Keratinocyte (primary cell): ENCODE measurements at regions not wholly inside any gene's neighbourhood (a gene's known extent, or its start where the extent isn't known, plus 50 kb on each side); places are given as distances from the start of the nearest gene placed in this dataset.

Experiments used
- DNase-seq: peaks from one replicate; pipeline ENCODE4 v3.0.0-alpha.2; 2011; ENCODE audit warnings: low read depth, missing footprints, low spot score
- FAIRE-seq: peaks from 2 replicates; lab custom pipeline; 2011; peaks lifted over from hg19 to GRCh38; lab: Jason Lieb, UNC
- H2AFZ ChIP-seq: 2 replicates; pipeline ENCODE4 v1.6.0; 2012; ENCODE audit warnings: low read length, control low read depth, inconsistent platforms; ENCODE audit not compliant: control insufficient read depth
- H3K27ac ChIP-seq: 2 replicates; pipeline ENCODE4 v1.5.1; 2011; ENCODE audit warnings: low read length; ENCODE audit not compliant: control insufficient read depth, insufficient read depth
- H3K27me3 ChIP-seq: 3 replicates; pipeline ENCODE4 v1.6.0; 2011; ENCODE audit warnings: low read length; ENCODE audit not compliant: control insufficient read depth, insufficient read depth; ENCODE audit errors: extremely low read depth
- H3K36me3 ChIP-seq, 2 experiments: 2 replicates in 1 of 2; 3 replicates in 1 of 2; pipeline ENCODE4 v1.5.1; 2011; ENCODE audit warnings: low read length in 2 of 2, mild to moderate bottlenecking in 1 of 2; ENCODE audit not compliant: control insufficient read depth in 2 of 2, insufficient read depth in 2 of 2; ENCODE audit errors: extremely low read depth in 1 of 2
- H3K4me1 ChIP-seq: 3 replicates; pipeline ENCODE4 v1.5.1; 2011; ENCODE audit warnings: low read length; ENCODE audit not compliant: control insufficient read depth, insufficient read depth; ENCODE audit errors: extremely low read depth
- H3K4me2 ChIP-seq: 3 replicates; pipeline ENCODE4 v1.6.0; 2011; ENCODE audit warnings: low read depth, low read length; ENCODE audit not compliant: control insufficient read depth, insufficient read depth; ENCODE audit errors: extremely low read depth
- H3K4me3 ChIP-seq, 3 experiments: fragments of 200-600 bp in 1 of 3; sonication (generic) in 1 of 3; 2 replicates in 2 of 3; 3 replicates in 1 of 3; pipeline ENCODE4 v1.5.1; 2011 to 2016; ENCODE audit warnings: low read length in 3 of 3, mild to moderate bottlenecking in 3 of 3, control low read depth in 2 of 3, inconsistent platforms in 1 of 3, low read depth in 1 of 3, mixed read lengths in 1 of 3, mixed run types in 1 of 3, moderate library complexity in 1 of 3; ENCODE audit not compliant: control insufficient read depth in 2 of 3, insufficient read depth in 2 of 3; ENCODE audit errors: extremely low read depth in 1 of 3
- H3K79me2 ChIP-seq: 2 replicates; pipeline ENCODE4 v1.6.0; 2012; ENCODE audit warnings: low read length; ENCODE audit not compliant: control insufficient read depth, insufficient read depth
- H3K9ac ChIP-seq: 3 replicates; pipeline ENCODE4 v1.6.0; 2011; ENCODE audit warnings: low read length; ENCODE audit not compliant: control insufficient read depth, insufficient read depth; ENCODE audit errors: extremely low read depth
- H3K9me1 ChIP-seq: 3 replicates; pipeline ENCODE4 v1.6.0; 2011; ENCODE audit warnings: low read length; ENCODE audit not compliant: control insufficient read depth, insufficient read depth; ENCODE audit errors: extremely low read depth
- H3K9me3 ChIP-seq: 2 replicates; pipeline ENCODE4 v1.5.1; 2012; ENCODE audit warnings: low read depth, low read length; ENCODE audit not compliant: control insufficient read depth
- H4K20me1 ChIP-seq: 3 replicates; pipeline ENCODE4 v1.6.0; 2011; ENCODE audit warnings: low read length; ENCODE audit not compliant: control insufficient read depth, insufficient read depth; ENCODE audit errors: extremely low read depth
- CTCF ChIP-seq, 3 experiments: IDR thresholded peaks in 1 of 3; conservative IDR thresholded peaks in 1 of 3; optimal IDR thresholded peaks in 1 of 3; 2 replicates in 2 of 3; 3 replicates in 1 of 3; pipeline versions ENCODE3 to v1.5.1; 2011; ENCODE audit warnings: low read length in 3 of 3, mild to moderate bottlenecking in 3 of 3, moderate library complexity in 2 of 3, control low read depth in 1 of 3, inconsistent platforms in 1 of 3; ENCODE audit not compliant: insufficient read depth in 2 of 3; ENCODE audit errors: extremely low read depth in 1 of 3
- EZH2 ChIP-seq: IDR thresholded peaks from one replicate; pipeline ENCODE4 v1.6.1; 2012; ENCODE audit warnings: inconsistent platforms, mild to moderate bottlenecking, low read length, moderate library complexity
- dilution Hi-C: fragments of 300-500 bp; cut with MboI; formaldehyde crosslinking; loops from one replicate; pipeline ENCODE4 v1.7.0; 2020; ENCODE audit warnings: low sequenced_read_pairs; ENCODE audit not compliant: extremely low pct_ligation_motif_present

DNA sequence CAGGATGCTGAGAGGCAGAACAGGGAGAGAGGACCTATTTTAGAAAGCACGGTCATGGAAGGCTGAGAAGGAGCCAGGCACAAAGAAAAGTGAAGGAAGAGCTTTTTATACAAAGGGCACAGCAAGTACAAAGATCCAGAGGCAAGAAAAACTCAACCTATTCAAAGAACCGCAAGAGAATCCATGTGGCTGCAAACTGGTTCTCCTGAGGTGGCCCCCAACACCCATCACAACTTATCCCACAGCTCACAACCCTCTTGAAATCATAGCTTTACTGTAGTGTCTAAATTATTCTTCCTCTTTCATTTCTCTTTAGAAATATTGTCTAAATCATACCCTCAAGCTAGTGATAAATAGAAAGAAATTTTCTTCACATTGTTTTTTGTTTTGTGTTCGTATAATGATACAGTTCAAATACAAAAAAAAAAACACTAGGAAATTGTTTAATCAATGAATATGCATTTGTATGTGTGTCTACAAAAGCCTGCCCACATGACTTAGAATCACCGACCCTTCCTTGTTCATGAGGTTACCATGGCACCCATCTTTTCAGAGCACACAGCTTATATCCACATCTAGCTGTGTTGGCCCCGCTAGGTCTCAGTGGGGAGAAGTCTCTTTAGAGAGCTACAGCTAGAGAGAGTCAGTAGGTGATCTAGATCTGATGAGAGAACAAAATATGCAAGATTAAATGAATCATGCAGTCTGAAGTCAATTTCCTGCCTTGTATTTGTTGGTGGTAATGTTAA is 126.9 kb upstream of the DCLK2 start:
- FAIRE-seq (no peak), DNase-seq (no peak)
- no peak overlapping the region for H3K9ac ChIP-seq
- no peaks in the 10 kb centered on the region for H3K27me3 ChIP-seq
- no peaks in the 10 kb centered on the region for H4K20me1 ChIP-seq
- H3K4me2 ChIP-seq = no peak overlapping the region
- no peaks in the 10 kb centered on the region for H3K4me1 ChIP-seq
- H3K9me3 ChIP-seq = no peaks in the 10 kb centered on the region
- dilution Hi-C loops = no loop called here
- no peaks in the 10 kb centered on the region for H3K9me1 ChIP-seq
- no peak for TF ChIP-seq EZH2
- no peak for TF ChIP-seq CTCF (optimal IDR thresholded peaks at IDR 0.05 in 1 of 3, IDR thresholded peaks at IDR 0.05 in 1 of 3, conservative IDR thresholded peaks at IDR 0.05 in 1 of 3; ENCODE audit: extremely low read depth in 1 of 3, insufficient read depth in 2 of 3, low read length in 3 of 3)
- no peak overlapping the region for H2AFZ ChIP-seq
- no peaks in the 10 kb centered on the region for H3K79me2 ChIP-seq
- H3K27ac ChIP-seq = no peak overlapping the region
- no peaks in the 10 kb centered on the region for H3K36me3 ChIP-seq
- no peak overlapping the region for H3K4me3 ChIP-seq

- H3K4me1 ChIP-seq = no peaks in the 10 kb centered on the region
- no peak overlapping the region for H3K4me2 ChIP-seq
- no peaks in the 10 kb centered on the region for H3K27me3 ChIP-seq
- FAIRE-seq (no peak), DNase-seq (no peak)
- TF ChIP-seq CTCF (optimal IDR thresholded peaks at IDR 0.05 in 1 of 3, IDR thresholded peaks at IDR 0.05 in 1 of 3, conservative IDR thresholded peaks at IDR 0.05 in 1 of 3; ENCODE audit: extremely low read depth in 1 of 3, insufficient read depth in 2 of 3, low read length in 3 of 3) (no peak), EZH2 (no peak)
- H2AFZ ChIP-seq = no peak overlapping the region
- no peaks in the 10 kb centered on the region for H3K36me3 ChIP-seq
- no peaks in the 10 kb centered on the region for H3K9me3 ChIP-seq
- H4K20me1 ChIP-seq = no peaks in the 10 kb centered on the region
- H3K79me2 ChIP-seq = no peaks in the 10 kb centered on the region
- H3K27ac ChIP-seq = no peak overlapping the region
- no peak overlapping the region for H3K9ac ChIP-seq
- dilution Hi-C loops = no loop called here
- H3K4me3 ChIP-seq = no peak overlapping the region
- no peaks in the 10 kb centered on the region for H3K9me1 ChIP-seq
Measured at GRCh38 chr4:149952101-149952500, 126.1 kb upstream of the DCLK2 start.
